ENCODE measurements at regions not wholly inside any gene's neighbourhood (a gene's known extent, or its start where the extent isn't known, plus 50 kb on each side); places are given as distances from the start of the nearest gene placed in this dataset.

DNA sequence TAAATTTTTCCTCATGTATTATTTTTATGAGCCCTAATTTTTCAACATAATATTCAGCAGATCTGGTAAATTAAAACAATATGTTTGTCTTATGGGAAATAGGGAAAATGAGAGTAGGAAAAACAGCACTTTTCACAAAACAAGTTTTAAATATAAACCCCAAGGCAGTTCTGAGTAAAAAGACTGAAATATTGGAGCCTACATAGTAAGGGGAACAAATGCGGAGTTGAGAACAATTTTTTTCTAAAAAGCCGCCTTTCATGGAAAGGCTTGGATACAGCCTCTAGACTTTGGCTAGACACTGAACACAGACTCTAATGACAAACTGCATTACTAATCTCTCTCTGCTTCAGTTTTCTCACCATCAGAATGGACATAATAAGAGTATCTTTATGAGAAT is 174.1 kb downstream of the NOL4 start:
- CTCF ChIA-PET: no interaction called here
- intact Hi-C loops (cut with micrococcal nuclease): no loop called here
- Mint-ChIP-seq H3K4me3 (no peak overlapping the region), H3K27ac (no peak overlapping the region), H3K4me1 (ENCODE audit: low read depth) (no peaks in the 10 kb centered on the region), H3K36me3 (ENCODE audit: low read depth) (no peaks in the 10 kb centered on the region), H3K27me3 (no peaks in the 10 kb centered on the region), H3K9me3 (peaks cover 16% of the 10 kb centered on the region)
- no peak for DNase-seq
- ATAC-seq: no peak
- TF ChIP-seq, protein P1, sequence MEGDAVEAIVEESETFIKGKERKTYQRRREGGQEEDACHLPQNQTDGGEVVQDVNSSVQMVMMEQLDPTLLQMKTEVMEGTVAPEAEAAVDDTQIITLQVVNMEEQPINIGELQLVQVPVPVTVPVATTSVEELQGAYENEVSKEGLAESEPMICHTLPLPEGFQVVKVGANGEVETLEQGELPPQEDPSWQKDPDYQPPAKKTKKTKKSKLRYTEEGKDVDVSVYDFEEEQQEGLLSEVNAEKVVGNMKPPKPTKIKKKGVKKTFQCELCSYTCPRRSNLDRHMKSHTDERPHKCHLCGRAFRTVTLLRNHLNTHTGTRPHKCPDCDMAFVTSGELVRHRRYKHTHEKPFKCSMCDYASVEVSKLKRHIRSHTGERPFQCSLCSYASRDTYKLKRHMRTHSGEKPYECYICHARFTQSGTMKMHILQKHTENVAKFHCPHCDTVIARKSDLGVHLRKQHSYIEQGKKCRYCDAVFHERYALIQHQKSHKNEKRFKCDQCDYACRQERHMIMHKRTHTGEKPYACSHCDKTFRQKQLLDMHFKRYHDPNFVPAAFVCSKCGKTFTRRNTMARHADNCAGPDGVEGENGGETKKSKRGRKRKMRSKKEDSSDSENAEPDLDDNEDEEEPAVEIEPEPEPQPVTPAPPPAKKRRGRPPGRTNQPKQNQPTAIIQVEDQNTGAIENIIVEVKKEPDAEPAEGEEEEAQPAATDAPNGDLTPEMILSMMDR (IDR thresholded peaks at IDR 0.05): no peak
- POLR2A ChIA-PET: no interaction called here

GRCh38 chr18:34049511-34049910 is 175.2 kb downstream of the NOL4 start:
- DNase-seq: no peak

GRCh38 chr18:34048423-34048822 is 176.3 kb downstream of the NOL4 start:
- CTCF ChIA-PET: no interaction called here
- H3K27ac Mint-ChIP-seq: no peak overlapping the region
- no peak overlapping the region for H3K4me3 Mint-ChIP-seq
- H3K9me3 Mint-ChIP-seq: peaks cover 6% of the 10 kb centered on the region
- no peaks in the 10 kb centered on the region for H3K4me1 Mint-ChIP-seq (ENCODE audit: low read depth)
- intact Hi-C loops (cut with micrococcal nuclease): no loop called here
- ATAC-seq: no peak
- TF ChIP-seq, protein P1 (IDR thresholded peaks at IDR 0.05): no peak
- POLR2A ChIA-PET: no interaction called here
- H3K27me3 Mint-ChIP-seq: no peaks in the 10 kb centered on the region
- no peaks in the 10 kb centered on the region for H3K36me3 Mint-ChIP-seq (ENCODE audit: low read depth)
- no peak for DNase-seq

More at GRCh38 chr18:34049511-34049910, 175.2 kb downstream of the NOL4 start:
- ChIA-PET CTCF (no interaction called here), POLR2A (no interaction called here)
- intact Hi-C loops (cut with micrococcal nuclease): no loop called here
- TF ChIP-seq, protein P1 (IDR thresholded peaks at IDR 0.05): no peak
- ATAC-seq: no peak
- Mint-ChIP-seq H3K27me3 (no peaks in the 10 kb centered on the region), H3K27ac (no peak overlapping the region), H3K36me3 (ENCODE audit: low read depth) (no peaks in the 10 kb centered on the region), H3K4me3 (no peak overlapping the region), H3K4me1 (ENCODE audit: low read depth) (no peaks in the 10 kb centered on the region), H3K9me3 (peaks cover 8% of the 10 kb centered on the region)

DNA sequence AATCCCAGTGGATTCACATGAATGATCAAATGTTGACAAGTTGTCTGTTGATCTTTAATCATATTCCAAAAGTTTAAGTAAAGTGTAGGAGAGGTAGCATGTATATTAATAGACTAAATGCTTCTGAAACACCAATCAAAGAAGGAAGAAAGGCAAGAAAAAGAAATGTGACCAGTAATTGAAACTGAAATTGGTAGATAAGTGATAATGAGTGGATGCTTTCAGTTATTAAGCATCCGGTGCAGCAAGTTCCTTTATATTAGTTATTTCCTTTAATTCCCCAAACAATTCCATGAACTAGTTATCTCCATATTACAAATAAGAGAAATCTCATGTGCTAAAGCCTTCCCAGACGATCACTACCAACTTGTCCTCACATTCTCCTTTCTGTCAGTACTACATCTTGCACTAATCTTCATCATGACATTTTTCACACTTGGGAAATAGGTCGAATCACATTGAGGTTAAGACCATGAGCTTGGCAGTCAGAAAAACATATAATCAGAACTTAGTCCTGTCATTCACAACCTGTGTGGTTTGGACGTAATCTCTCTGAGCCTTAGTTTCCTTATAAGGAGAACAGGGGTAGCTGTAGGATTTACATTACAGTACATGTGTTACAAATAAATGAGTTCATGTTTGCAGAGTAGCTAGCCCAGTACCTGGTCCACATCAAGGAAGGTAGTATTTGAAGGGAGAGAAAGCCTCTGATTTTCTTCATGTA is 182.1 kb downstream of the NOL4 start:
- DNase-seq: no peak
- Mint-ChIP-seq H3K27ac (no peak overlapping the region), H3K27me3 (no peaks in the 10 kb centered on the region), H3K36me3 (ENCODE audit: low read depth) (no peaks in the 10 kb centered on the region), H3K9me3 (peaks cover 11% of the 10 kb centered on the region), H3K4me1 (ENCODE audit: low read depth) (no peaks in the 10 kb centered on the region), H3K4me3 (no peak overlapping the region)
- no peak for ATAC-seq
- TF ChIP-seq, protein P1 (IDR thresholded peaks at IDR 0.05): no peak
- intact Hi-C loops (cut with micrococcal nuclease): no loop called here
- ChIA-PET POLR2A (no interaction called here), CTCF (no interaction called here)

DNA sequence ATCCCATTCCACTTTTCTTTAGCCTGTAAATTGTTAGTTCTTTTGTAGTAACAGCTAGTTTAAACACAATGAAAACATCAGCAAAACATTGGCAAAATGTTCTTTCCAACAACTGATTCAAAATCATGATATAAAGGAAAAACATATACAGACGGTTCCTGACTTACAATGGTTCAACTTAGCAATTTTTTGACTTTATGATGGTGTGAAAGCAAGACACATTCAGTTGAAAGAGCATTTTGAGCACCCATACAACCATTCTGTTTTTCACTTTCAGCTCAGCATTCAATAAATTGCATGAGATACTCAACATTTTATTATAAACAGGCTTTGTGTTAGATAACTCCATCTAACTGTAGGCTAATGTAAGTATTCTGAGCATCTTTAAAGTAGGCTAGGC is 185.1 kb downstream of the NOL4 start:
- H3K9me3 Mint-ChIP-seq: peaks cover 18% of the 10 kb centered on the region
- TF ChIP-seq, protein P1 (IDR thresholded peaks at IDR 0.05): no peak
- no peak overlapping the region for H3K4me3 Mint-ChIP-seq
- DNase-seq (no peak), ATAC-seq (no peak)
- ChIA-PET POLR2A (no interaction called here), CTCF (no interaction called here)
- no peaks in the 10 kb centered on the region for H3K36me3 Mint-ChIP-seq (ENCODE audit: low read depth)
- intact Hi-C loops (cut with micrococcal nuclease): no loop called here
- no peaks in the 10 kb centered on the region for H3K4me1 Mint-ChIP-seq (ENCODE audit: low read depth)
- H3K27ac Mint-ChIP-seq: no peak overlapping the region
- H3K27me3 Mint-ChIP-seq: no peaks in the 10 kb centered on the region
